GM18907 (cell line): ENCODE measurements at regions not wholly inside any gene's neighbourhood (a gene's known extent, or its start where the extent isn't known, plus 50 kb on each side); places are given as distances from the start of the nearest gene placed in this dataset.

Experiments used
- ATAC-seq: cut with Tn5 transposase; IDR thresholded peaks from one replicate; pipeline ENCODE4 v1.9.1; 2021; ENCODE audit warnings: mild to moderate bottlenecking, moderate library complexity; ENCODE audit not compliant: unreplicated experiment

- ATAC-seq, result no peak
Observed at GRCh38 chr4:22220965-22221364, 272.4 kb upstream of the KCNIP4 start.

GRCh38 chr4:22217480-22217879 lies 268.9 kb upstream of the KCNIP4 start:
- no peak for ATAC-seq

- no peak for ATAC-seq
Observed at GRCh38 chr4:22216278-22216677, 267.7 kb upstream of the KCNIP4 start.

GRCh38 chr4:22215084-22215483 lies 266.5 kb upstream of the KCNIP4 start:
- ATAC-seq, result no peak

- no peak for ATAC-seq
Observed at GRCh38 chr4:22203711-22204011, 255.1 kb upstream of the KCNIP4 start.

- ATAC-seq, result no peak
Observed at GRCh38 chr4:22202975-22203710, 254.6 kb upstream of the KCNIP4 start.

- ATAC-seq, result no peak
Observed at GRCh38 chr4:22202246-22202974, 253.8 kb upstream of the KCNIP4 start.

GRCh38 chr4:22201256-22201655 lies 252.7 kb upstream of the KCNIP4 start:
- no peak for ATAC-seq

- no peak for ATAC-seq
Observed at GRCh38 chr4:22196551-22196950, 248.0 kb upstream of the KCNIP4 start.

- ATAC-seq, result no peak
Observed at GRCh38 chr4:22192084-22192511, 243.5 kb upstream of the KCNIP4 start.

GRCh38 chr4:22191565-22191964 lies 243.0 kb upstream of the KCNIP4 start:
- ATAC-seq, result no peak

GRCh38 chr4:22190855-22191254 lies 242.3 kb upstream of the KCNIP4 start:
- ATAC-seq, result no peak

- ATAC-seq, result no peak
Observed at GRCh38 chr4:22187203-22187820, 238.7 kb upstream of the KCNIP4 start.

GRCh38 chr4:22181736-22182135 lies 233.2 kb upstream of the KCNIP4 start:
- ATAC-seq, result no peak

- no peak for ATAC-seq
Observed at GRCh38 chr4:22179124-22179874, 230.7 kb upstream of the KCNIP4 start.

- no peak for ATAC-seq
Observed at GRCh38 chr4:22174640-22175039, 226.1 kb upstream of the KCNIP4 start.

- ATAC-seq, result no peak
Observed at GRCh38 chr4:22170353-22170752, 221.8 kb upstream of the KCNIP4 start.

GRCh38 chr4:22167201-22167600 lies 218.6 kb upstream of the KCNIP4 start:
- ATAC-seq, result no peak

- ATAC-seq, result no peak
Observed at GRCh38 chr4:22162454-22162853, 213.9 kb upstream of the KCNIP4 start.

- ATAC-seq, result no peak
Observed at GRCh38 chr4:22130741-22131140, 182.2 kb upstream of the KCNIP4 start.

- no peak for ATAC-seq
Observed at GRCh38 chr4:22129454-22130029, 181.0 kb upstream of the KCNIP4 start.
